Vagina (tissue), 2 donors: ENCODE measurements at regions not wholly inside any gene's neighbourhood (a gene's known extent, or its start where the extent isn't known, plus 50 kb on each side); places are given as distances from the start of the nearest gene placed in this dataset.

Experiments
- CTCF ChIP-seq, 3 experiments: fragments of 450-650 bp in 2 of 3; fragments of 200-600 bp in 1 of 3; sonication (generic) in 1 of 3; IDR thresholded peaks; one replicate each; pipeline ENCODE4 v1.5.1; 2017 to 2019; ENCODE audit warnings: antibody characterized with exemption in 3 of 3, mild to moderate bottlenecking in 2 of 3, moderate library complexity in 2 of 3
- POLR2A ChIP-seq, 2 donors: fragments of 450-650 bp; IDR thresholded peaks; one replicate each; pipeline ENCODE4 v1.6.1; 2017; ENCODE audit warnings: antibody characterized with exemption in 2 of 2, mild to moderate bottlenecking in 2 of 2, moderate library complexity in 2 of 2
- POLR2AphosphoS5 ChIP-seq, 2 donors: sonication (generic); formaldehyde crosslinking; IDR thresholded peaks; one replicate each; pipeline ENCODE4 v1.9.0; 2017; ENCODE audit warnings: antibody characterized with exemption in 2 of 2, mild to moderate bottlenecking in 2 of 2, low read depth in 1 of 2; ENCODE audit not compliant: insufficient read depth in 1 of 2

- no peak for TF ChIP-seq CTCF (IDR thresholded peaks at IDR 0.05)
- no peak for TF ChIP-seq POLR2A (IDR thresholded peaks at IDR 0.05)
- no peak for TF ChIP-seq POLR2AphosphoS5 (IDR thresholded peaks at IDR 0.05; ENCODE audit: insufficient read depth in 1 of 2, low read depth in 1 of 2)
These were observed 168.0 kb downstream of the SPP2 start for GRCh38 chr2:234218266-234219045.
